ENCODE measurements at regions not wholly inside any gene's neighbourhood (a gene's known extent, or its start where the extent isn't known, plus 50 kb on each side); places are given as distances from the start of the nearest gene placed in this dataset.

DNA sequence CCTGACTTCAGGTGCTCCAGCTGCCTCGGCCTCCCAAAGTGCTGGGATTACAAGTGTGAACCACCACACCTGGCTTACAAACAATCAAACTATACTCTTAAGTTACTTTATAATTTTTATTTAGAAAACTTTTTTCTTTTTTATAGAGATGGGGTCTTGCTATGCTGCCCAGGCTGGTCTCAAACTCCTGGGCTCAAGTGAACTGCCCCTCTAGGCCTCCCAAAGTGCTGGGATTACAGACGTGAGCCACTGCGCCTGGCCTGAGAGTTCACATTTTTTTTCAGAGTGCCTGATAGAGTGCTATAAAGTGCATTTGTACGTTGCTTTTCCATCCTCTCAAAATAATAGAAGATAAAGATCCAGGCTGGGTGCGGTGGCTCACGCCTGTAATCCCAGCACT is 102.0 kb upstream of the TBL1XR1 start:
- H3F3A ChIP-seq (ENCODE audit: control insufficient read depth, insufficient read depth) = no peaks in the 10 kb centered on the region; the same call in 1 of the 2 replicates
- H3K4me3 ChIP-seq (ENCODE audit: low read length) = no peak overlapping the region
- no peaks in the 10 kb centered on the region for H4K20me1 ChIP-seq (ENCODE audit: control insufficient read depth, insufficient read depth, low read depth, low read length)
- peaks cover 23% of the 10 kb centered on the region for H3K4me1 ChIP-seq (ENCODE audit: control insufficient read depth, low read length)
- no peaks in the 10 kb centered on the region for H3K79me2 ChIP-seq (ENCODE audit: control insufficient read depth, low read length)
- H3K9me2 ChIP-seq (replicated peaks; ENCODE audit: control insufficient read depth, low read length) = no peaks in the 10 kb centered on the region
- no peak overlapping the region for H3K4me2 ChIP-seq (ENCODE audit: low read length)
- no peaks in the 10 kb centered on the region for H3K27me3 ChIP-seq (ENCODE audit: control insufficient read depth, low read length)
- H3K27ac ChIP-seq (ENCODE audit: low read depth, low read length) = no peak overlapping the region
- TF ChIP-seq EZH2phosphoT487 (IDR thresholded peaks at IDR 0.05; ENCODE audit: borderline replicate concordance, low read length) = no peak
- TF ChIP-seq, protein P1, sequence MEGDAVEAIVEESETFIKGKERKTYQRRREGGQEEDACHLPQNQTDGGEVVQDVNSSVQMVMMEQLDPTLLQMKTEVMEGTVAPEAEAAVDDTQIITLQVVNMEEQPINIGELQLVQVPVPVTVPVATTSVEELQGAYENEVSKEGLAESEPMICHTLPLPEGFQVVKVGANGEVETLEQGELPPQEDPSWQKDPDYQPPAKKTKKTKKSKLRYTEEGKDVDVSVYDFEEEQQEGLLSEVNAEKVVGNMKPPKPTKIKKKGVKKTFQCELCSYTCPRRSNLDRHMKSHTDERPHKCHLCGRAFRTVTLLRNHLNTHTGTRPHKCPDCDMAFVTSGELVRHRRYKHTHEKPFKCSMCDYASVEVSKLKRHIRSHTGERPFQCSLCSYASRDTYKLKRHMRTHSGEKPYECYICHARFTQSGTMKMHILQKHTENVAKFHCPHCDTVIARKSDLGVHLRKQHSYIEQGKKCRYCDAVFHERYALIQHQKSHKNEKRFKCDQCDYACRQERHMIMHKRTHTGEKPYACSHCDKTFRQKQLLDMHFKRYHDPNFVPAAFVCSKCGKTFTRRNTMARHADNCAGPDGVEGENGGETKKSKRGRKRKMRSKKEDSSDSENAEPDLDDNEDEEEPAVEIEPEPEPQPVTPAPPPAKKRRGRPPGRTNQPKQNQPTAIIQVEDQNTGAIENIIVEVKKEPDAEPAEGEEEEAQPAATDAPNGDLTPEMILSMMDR (IDR thresholded peaks at IDR 0.05; ENCODE audit: low read depth, low read length, poor library complexity, severe bottlenecking) = no peak
- H3K36me3 ChIP-seq (ENCODE audit: control insufficient read depth, low read length) = no peaks in the 10 kb centered on the region
- H3K9me3 ChIP-seq (ENCODE audit: control insufficient read depth, insufficient read depth, low read length) = no peaks in the 10 kb centered on the region

DNA sequence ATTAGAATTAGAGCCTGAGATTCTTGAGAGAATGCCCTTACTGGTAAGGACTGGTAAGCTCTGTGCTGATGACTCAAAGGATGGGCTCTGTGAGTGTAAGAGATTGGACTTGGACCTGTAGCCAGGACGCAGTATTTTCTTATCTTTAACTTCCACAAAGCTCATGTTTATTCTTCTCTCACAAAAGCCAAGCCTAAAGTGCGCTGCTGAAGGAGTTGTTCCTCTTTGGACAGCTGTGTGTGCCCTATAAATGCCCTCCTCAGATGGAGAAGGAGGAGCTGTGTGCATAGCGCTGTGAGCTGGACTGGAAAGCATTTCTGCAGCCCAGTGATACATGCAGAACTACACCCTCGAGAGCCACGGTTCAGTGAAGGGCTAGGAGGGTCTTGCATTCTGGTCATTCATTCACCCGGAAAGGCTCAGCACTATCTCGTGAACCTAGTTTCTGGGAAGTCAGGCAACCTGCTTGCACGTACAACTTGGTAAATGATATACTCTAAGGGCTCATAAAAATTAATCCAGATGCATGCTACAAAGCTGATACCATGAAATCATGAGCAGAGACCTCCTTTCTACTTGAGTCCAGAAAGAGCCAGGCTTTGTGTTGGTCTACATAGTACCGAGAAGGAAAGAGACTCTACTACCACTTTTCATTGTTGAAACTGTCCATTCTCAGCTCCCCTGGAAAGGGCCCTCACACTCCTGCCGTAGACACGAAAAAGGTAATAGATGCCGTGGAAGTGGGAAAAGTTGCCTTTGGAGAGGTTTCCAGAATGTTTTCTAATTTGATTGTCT is 103.0 kb upstream of the TBL1XR1 start:
- H3K9me3 ChIP-seq (ENCODE audit: control insufficient read depth, insufficient read depth, low read length) = no peaks in the 10 kb centered on the region
- H3F3A ChIP-seq (ENCODE audit: control insufficient read depth, insufficient read depth) = no peaks in the 10 kb centered on the region; the same call in 1 of the 2 replicates
- TF ChIP-seq EZH2phosphoT487 (IDR thresholded peaks at IDR 0.05; ENCODE audit: borderline replicate concordance, low read length) = no peak
- TF ChIP-seq, protein P1 (IDR thresholded peaks at IDR 0.05; ENCODE audit: low read depth, low read length, poor library complexity, severe bottlenecking) = no peak
- no peaks in the 10 kb centered on the region for H3K36me3 ChIP-seq (ENCODE audit: control insufficient read depth, low read length)
- no peak overlapping the region for H3K4me3 ChIP-seq (ENCODE audit: low read length)
- no peaks in the 10 kb centered on the region for H3K27me3 ChIP-seq (ENCODE audit: control insufficient read depth, low read length)
- H3K79me2 ChIP-seq (ENCODE audit: control insufficient read depth, low read length) = no peaks in the 10 kb centered on the region
- no peaks in the 10 kb centered on the region for H3K9me2 ChIP-seq (replicated peaks; ENCODE audit: control insufficient read depth, low read length)
- no peaks in the 10 kb centered on the region for H4K20me1 ChIP-seq (ENCODE audit: control insufficient read depth, insufficient read depth, low read depth, low read length)
- no peak overlapping the region for H3K27ac ChIP-seq (ENCODE audit: low read depth, low read length)
- H3K4me2 ChIP-seq (ENCODE audit: low read length) = peak overlapping the region; percentile 36
- peaks cover 27% of the 10 kb centered on the region for H3K4me1 ChIP-seq (ENCODE audit: control insufficient read depth, low read length)

DNA sequence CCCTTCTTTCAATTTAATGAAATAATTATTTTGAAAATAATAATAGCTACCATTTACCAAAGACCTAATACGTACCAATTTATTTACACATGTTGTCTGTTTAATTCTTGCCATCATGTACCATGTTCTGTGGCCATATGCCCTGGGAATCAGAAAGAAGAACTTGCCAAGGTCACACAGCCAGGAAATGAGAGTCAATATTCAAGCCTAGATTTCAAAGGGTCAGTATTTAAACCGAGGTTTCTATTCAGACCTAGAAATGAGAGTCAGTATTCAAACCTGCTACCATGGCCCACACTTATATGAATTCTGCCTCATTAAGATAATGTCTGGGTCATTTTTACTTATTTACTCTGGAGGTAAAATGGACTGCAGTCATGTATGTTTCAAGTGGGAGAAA is 103.6 kb upstream of the TBL1XR1 start:
- H3K27ac ChIP-seq (ENCODE audit: low read depth, low read length) = no peak overlapping the region
- no peaks in the 10 kb centered on the region for H4K20me1 ChIP-seq (ENCODE audit: control insufficient read depth, insufficient read depth, low read depth, low read length)
- no peak for TF ChIP-seq EZH2phosphoT487 (IDR thresholded peaks at IDR 0.05; ENCODE audit: borderline replicate concordance, low read length)
- TF ChIP-seq, protein P1 (IDR thresholded peaks at IDR 0.05; ENCODE audit: low read depth, low read length, poor library complexity, severe bottlenecking) = no peak
- no peaks in the 10 kb centered on the region for H3K79me2 ChIP-seq (ENCODE audit: control insufficient read depth, low read length)
- H3K4me3 ChIP-seq (ENCODE audit: low read length) = no peak overlapping the region
- no peaks in the 10 kb centered on the region for H3K27me3 ChIP-seq (ENCODE audit: control insufficient read depth, low read length)
- no peak overlapping the region for H3K4me2 ChIP-seq (ENCODE audit: low read length)
- no peaks in the 10 kb centered on the region; the same call in 1 of the 2 replicates for H3F3A ChIP-seq (ENCODE audit: control insufficient read depth, insufficient read depth)
- H3K9me2 ChIP-seq (replicated peaks; ENCODE audit: control insufficient read depth, low read length) = no peaks in the 10 kb centered on the region
- peaks cover 33% of the 10 kb centered on the region for H3K4me1 ChIP-seq (ENCODE audit: control insufficient read depth, low read length)
- no peaks in the 10 kb centered on the region for H3K9me3 ChIP-seq (ENCODE audit: control insufficient read depth, insufficient read depth, low read length)
- no peaks in the 10 kb centered on the region for H3K36me3 ChIP-seq (ENCODE audit: control insufficient read depth, low read length)
